SJCRH30 (cell line): ENCODE measurements at regions not wholly inside any gene's neighbourhood (a gene's known extent, or its start where the extent isn't known, plus 50 kb on each side); places are given as distances from the start of the nearest gene placed in this dataset.
"Not testable (repeated sequence)": the region's sequence is repeated elsewhere in the genome, so short reads cannot be mapped to it uniquely, and the experiment has no call there.

Experiments used
- DNase-seq, 2 experiments: peaks; one replicate each; pipeline ENCODE4 v3.0.0-alpha.2; 2015 to 2020
- H3K27ac ChIP-seq: fragments of 250-450 bp; sonication (Bioruptor Pico); 2 replicates; pipeline ENCODE4 v1.5.1; 2020; ENCODE audit warnings: mild to moderate bottlenecking, moderate library complexity
- H3K27me3 ChIP-seq: fragments of 250-450 bp; sonication (Bioruptor Pico); 2 replicates; pipeline ENCODE4 v1.5.1; 2020; ENCODE audit warnings: mild to moderate bottlenecking, moderate library complexity
- H3K36me3 ChIP-seq: fragments of 250-450 bp; sonication (Bioruptor Pico); 2 replicates; pipeline ENCODE4 v1.5.1; 2020; ENCODE audit warnings: mild to moderate bottlenecking, moderate library complexity
- H3K4me1 ChIP-seq: fragments of 250-450 bp; sonication (Bioruptor Pico); 2 replicates; pipeline ENCODE4 v1.5.1; 2020; ENCODE audit warnings: mild to moderate bottlenecking, moderate library complexity
- H3K4me3 ChIP-seq: fragments of 250-450 bp; sonication (Bioruptor Pico); 2 replicates; pipeline ENCODE4 v1.5.1; 2020; ENCODE audit warnings: mild to moderate bottlenecking, moderate library complexity
- H3K9me3 ChIP-seq: fragments of 250-450 bp; sonication (Bioruptor Pico); replicated peaks from 2 replicates; pipeline ENCODE4 v1.5.1; 2020; ENCODE audit warnings: mild to moderate bottlenecking, moderate library complexity

GRCh38 chr10:23976275-23976674 lies 232.7 kb upstream of the KIAA1217 start:
- Histone ChIP-seq H3K4me1 (peaks cover 5% of the 10 kb centered on the region; the same call in 1 of the 2 replicates), H3K4me3 (no peak overlapping the region), H3K27me3 (no peaks in the 10 kb centered on the region), H3K27ac (no peak overlapping the region), H3K9me3 (no peaks in the 10 kb centered on the region), H3K36me3 (no peaks in the 10 kb centered on the region)
- no peak for DNase-seq

- Histone ChIP-seq H3K27ac (no peak overlapping the region), H3K9me3 (no peaks in the 10 kb centered on the region), H3K4me1 (peaks cover 5% of the 10 kb centered on the region; the same call in 1 of the 2 replicates), H3K4me3 (no peak overlapping the region), H3K27me3 (no peaks in the 10 kb centered on the region), H3K36me3 (no peaks in the 10 kb centered on the region)
- no peak for DNase-seq
Measured at GRCh38 chr10:23978317-23978716, 230.6 kb upstream of the KIAA1217 start.

GRCh38 chr10:23980094-23980493 lies 228.8 kb upstream of the KIAA1217 start:
- peaks cover 5% of the 10 kb centered on the region; the same call in 1 of the 2 replicates for H3K4me1 ChIP-seq
- H3K36me3 ChIP-seq = no peaks in the 10 kb centered on the region
- peak; percentile 24 to 52 for DNase-seq
- H3K27me3 ChIP-seq = no peaks in the 10 kb centered on the region
- no peak overlapping the region for H3K4me3 ChIP-seq
- no peaks in the 10 kb centered on the region for H3K9me3 ChIP-seq
- H3K27ac ChIP-seq = no peak overlapping the region

GRCh38 chr10:23981520-23982309 lies 227.2 kb upstream of the KIAA1217 start:
- no peaks in the 10 kb centered on the region for H3K36me3 ChIP-seq
- no peaks in the 10 kb centered on the region for H3K9me3 ChIP-seq
- H3K27ac ChIP-seq = no peak overlapping the region
- peak in 1 of 2 experiments; percentile 24 for DNase-seq
- H3K4me1 ChIP-seq = peaks cover 5% of the 10 kb centered on the region; the same call in 1 of the 2 replicates
- no peak overlapping the region for H3K4me3 ChIP-seq
- no peaks in the 10 kb centered on the region for H3K27me3 ChIP-seq

GRCh38 chr10:23984405-23984804 lies 224.5 kb upstream of the KIAA1217 start:
- H3K4me3 ChIP-seq, H3K27ac ChIP-seq, H3K9me3 ChIP-seq: not testable (repeated sequence)

GRCh38 chr10:23988006-23988405 lies 220.9 kb upstream of the KIAA1217 start:
- Histone ChIP-seq H3K4me1 (no peaks in the 10 kb centered on the region), H3K27me3 (no peaks in the 10 kb centered on the region), H3K27ac (no peak overlapping the region), H3K36me3 (no peaks in the 10 kb centered on the region), H3K9me3 (no peaks in the 10 kb centered on the region), H3K4me3 (no peak overlapping the region)
- no peak for DNase-seq

More at GRCh38 chr10:23984405-23984804, 224.5 kb upstream of the KIAA1217 start:
- not testable (repeated sequence) for DNase-seq, H3K36me3 ChIP-seq, H3K27me3 ChIP-seq, H3K4me1 ChIP-seq

GRCh38 chr10:23994459-23995046 lies 214.4 kb upstream of the KIAA1217 start:
- Histone ChIP-seq H3K4me3 (no peak overlapping the region), H3K36me3 (no peaks in the 10 kb centered on the region), H3K27me3 (no peaks in the 10 kb centered on the region), H3K9me3 (no peaks in the 10 kb centered on the region), H3K27ac (no peak overlapping the region), H3K4me1 (peaks cover 8% of the 10 kb centered on the region; the same call in 1 of the 2 replicates)
- peak; percentile 74 to 91 for DNase-seq

- H3K27ac ChIP-seq = no peak overlapping the region
- no peak for DNase-seq
- H3K4me1 ChIP-seq = peaks cover 8% of the 10 kb centered on the region; the same call in 1 of the 2 replicates
Measured at GRCh38 chr10:23999445-23999844, 209.5 kb upstream of the KIAA1217 start.

GRCh38 chr10:24000271-24000813 lies 208.6 kb upstream of the KIAA1217 start:
- H3K4me1 ChIP-seq = 0 out of 2 replicates have a peak, but pooled peaks cover 4% of the 10 kb centered on the region
- no peaks in the 10 kb centered on the region for H3K36me3 ChIP-seq
- no peak overlapping the region for H3K27ac ChIP-seq
- no peaks in the 10 kb centered on the region for H3K9me3 ChIP-seq
- H3K4me3 ChIP-seq = no peak overlapping the region
- DNase-seq = no peak
- no peaks in the 10 kb centered on the region for H3K27me3 ChIP-seq

More at GRCh38 chr10:23999445-23999844, 209.5 kb upstream of the KIAA1217 start:
- H3K9me3 ChIP-seq = no peaks in the 10 kb centered on the region
- no peaks in the 10 kb centered on the region for H3K27me3 ChIP-seq
- H3K4me3 ChIP-seq = no peak overlapping the region
- no peaks in the 10 kb centered on the region for H3K36me3 ChIP-seq

GRCh38 chr10:24006741-24007140 lies 202.2 kb upstream of the KIAA1217 start:
- no peak for DNase-seq
- H3K4me3 ChIP-seq = no peak overlapping the region
- no peaks in the 10 kb centered on the region for H3K9me3 ChIP-seq
- no peaks in the 10 kb centered on the region for H3K36me3 ChIP-seq
- no peaks in the 10 kb centered on the region for H3K27me3 ChIP-seq
- H3K27ac ChIP-seq = no peak overlapping the region
- H3K4me1 ChIP-seq = peaks cover 7% of the 10 kb centered on the region; the same call in 1 of the 2 replicates

GRCh38 chr10:24007359-24007758 lies 201.6 kb upstream of the KIAA1217 start:
- H3K36me3 ChIP-seq = no peaks in the 10 kb centered on the region
- no peak overlapping the region for H3K27ac ChIP-seq
- H3K4me3 ChIP-seq = no peak overlapping the region
- H3K9me3 ChIP-seq = no peaks in the 10 kb centered on the region
- no peaks in the 10 kb centered on the region for H3K27me3 ChIP-seq
- peaks cover 7% of the 10 kb centered on the region; the same call in 1 of the 2 replicates for H3K4me1 ChIP-seq
- no peak for DNase-seq

GRCh38 chr10:24008164-24009091 lies 200.5 kb upstream of the KIAA1217 start:
- no peaks in the 10 kb centered on the region for H3K27me3 ChIP-seq
- H3K9me3 ChIP-seq = no peaks in the 10 kb centered on the region
- peaks cover 7% of the 10 kb centered on the region; the same call in 1 of the 2 replicates for H3K4me1 ChIP-seq
- peak overlapping the region; percentile 8; the same call in 1 of the 2 replicates for H3K4me3 ChIP-seq
- peak; percentile 11 to 28 for DNase-seq
- H3K36me3 ChIP-seq = no peaks in the 10 kb centered on the region
- H3K27ac ChIP-seq = no peak overlapping the region; the same call in 1 of the 2 replicates

- Histone ChIP-seq H3K4me1 (peaks cover 7% of the 10 kb centered on the region; the same call in 1 of the 2 replicates), H3K4me3 (peak overlapping the region; percentile 8; the same call in 1 of the 2 replicates), H3K27ac (no peak overlapping the region; the same call in 1 of the 2 replicates), H3K36me3 (no peaks in the 10 kb centered on the region), H3K27me3 (no peaks in the 10 kb centered on the region), H3K9me3 (no peaks in the 10 kb centered on the region)
- DNase-seq = no peak
Measured at GRCh38 chr10:24009115-24009514, 199.8 kb upstream of the KIAA1217 start.

GRCh38 chr10:24009736-24010135 lies 199.2 kb upstream of the KIAA1217 start:
- H3K4me3 ChIP-seq = no peak overlapping the region
- no peaks in the 10 kb centered on the region for H3K27me3 ChIP-seq
- H3K4me1 ChIP-seq = peaks cover 7% of the 10 kb centered on the region; the same call in 1 of the 2 replicates
- no peaks in the 10 kb centered on the region for H3K9me3 ChIP-seq
- DNase-seq = no peak
- no peak overlapping the region for H3K27ac ChIP-seq
- H3K36me3 ChIP-seq = no peaks in the 10 kb centered on the region
